DND-41 (cell line): ENCODE measurements at regions not wholly inside any gene's neighbourhood (a gene's known extent, or its start where the extent isn't known, plus 50 kb on each side); places are given as distances from the start of the nearest gene placed in this dataset.

Source experiments
- EZH2 ChIP-seq: IDR thresholded peaks from 3 replicates; pipeline ENCODE4 v1.6.1; 2012; ENCODE audit warnings: borderline replicate concordance, low read depth, mild to moderate bottlenecking, moderate library complexity, low read length, inconsistent platforms; ENCODE audit not compliant: severe bottlenecking
- TF ChIP-seq, protein P1 (sequence below): IDR thresholded peaks from 2 replicates; pipeline ENCODE4 v1.5.1; 2012; ENCODE audit warnings: borderline replicate concordance, low read length, moderate library complexity, mild to moderate bottlenecking; ENCODE audit not compliant: poor library complexity, severe bottlenecking; ENCODE audit errors: extremely low read depth

DNA sequence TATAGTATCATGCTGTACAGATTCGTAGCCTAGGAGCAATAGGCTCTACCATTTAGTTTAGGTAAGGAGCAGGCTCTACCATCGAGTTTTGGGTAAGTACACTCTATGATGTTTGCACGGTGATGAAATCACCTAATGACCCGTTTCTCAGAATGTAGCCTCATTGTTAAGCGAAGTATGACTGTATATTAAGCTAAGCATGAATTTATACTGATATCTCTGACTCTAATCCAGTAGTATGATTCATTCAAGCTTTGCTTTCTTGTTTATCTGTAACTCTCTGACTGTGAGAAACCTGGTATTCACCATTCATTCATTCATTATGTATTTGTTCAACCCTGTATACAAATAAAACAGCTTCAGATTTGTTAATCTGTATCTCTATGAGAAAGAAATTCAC lies 283.9 kb upstream of the PRICKLE1 start:
- TF ChIP-seq, protein P1, sequence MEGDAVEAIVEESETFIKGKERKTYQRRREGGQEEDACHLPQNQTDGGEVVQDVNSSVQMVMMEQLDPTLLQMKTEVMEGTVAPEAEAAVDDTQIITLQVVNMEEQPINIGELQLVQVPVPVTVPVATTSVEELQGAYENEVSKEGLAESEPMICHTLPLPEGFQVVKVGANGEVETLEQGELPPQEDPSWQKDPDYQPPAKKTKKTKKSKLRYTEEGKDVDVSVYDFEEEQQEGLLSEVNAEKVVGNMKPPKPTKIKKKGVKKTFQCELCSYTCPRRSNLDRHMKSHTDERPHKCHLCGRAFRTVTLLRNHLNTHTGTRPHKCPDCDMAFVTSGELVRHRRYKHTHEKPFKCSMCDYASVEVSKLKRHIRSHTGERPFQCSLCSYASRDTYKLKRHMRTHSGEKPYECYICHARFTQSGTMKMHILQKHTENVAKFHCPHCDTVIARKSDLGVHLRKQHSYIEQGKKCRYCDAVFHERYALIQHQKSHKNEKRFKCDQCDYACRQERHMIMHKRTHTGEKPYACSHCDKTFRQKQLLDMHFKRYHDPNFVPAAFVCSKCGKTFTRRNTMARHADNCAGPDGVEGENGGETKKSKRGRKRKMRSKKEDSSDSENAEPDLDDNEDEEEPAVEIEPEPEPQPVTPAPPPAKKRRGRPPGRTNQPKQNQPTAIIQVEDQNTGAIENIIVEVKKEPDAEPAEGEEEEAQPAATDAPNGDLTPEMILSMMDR = no peak
- no peak for TF ChIP-seq EZH2
